GM12865 (cell line): ENCODE measurements at regions not wholly inside any gene's neighbourhood (a gene's known extent, or its start where the extent isn't known, plus 50 kb on each side); places are given as distances from the start of the nearest gene placed in this dataset.

Experiments used
- DNase-seq: peaks from one replicate; pipeline ENCODE4 v3.0.0; 2010; ENCODE audit warnings: low read depth
- H3K4me3 ChIP-seq: 2 replicates; pipeline ENCODE4 v1.5.1; 2011; ENCODE audit warnings: mild to moderate bottlenecking, low read depth, low read length, control low read depth
- CTCF ChIP-seq: IDR thresholded peaks from 2 replicates; pipeline ENCODE4 v1.5.1; 2011; ENCODE audit warnings: low read length, control low read depth, low read depth, inconsistent platforms; ENCODE audit not compliant: insufficient read depth; ENCODE audit errors: missing control alignments

GRCh38 chr12:84016956-84017355, 895.6 kb downstream of the SLC6A15 start:
- no peak for DNase-seq

GRCh38 chr12:83997423-83997822, 915.2 kb downstream of the SLC6A15 start:
- DNase-seq = no peak
- no peak for TF ChIP-seq CTCF
- no peak overlapping the region for H3K4me3 ChIP-seq

More at GRCh38 chr12:84016956-84017355, 895.6 kb downstream of the SLC6A15 start:
- H3K4me3 ChIP-seq = no peak overlapping the region
- TF ChIP-seq CTCF = no peak

- no peak for TF ChIP-seq CTCF
- DNase-seq = no peak
- H3K4me3 ChIP-seq = no peak overlapping the region
These were observed 915.9 kb downstream of the SLC6A15 start for GRCh38 chr12:83996671-83997070.

- TF ChIP-seq CTCF = no peak
- no peak overlapping the region for H3K4me3 ChIP-seq
- no peak for DNase-seq
These were observed 927.5 kb downstream of the SLC6A15 start for GRCh38 chr12:83985084-83985483.

GRCh38 chr12:83980398-83980797, 932.2 kb downstream of the SLC6A15 start:
- H3K4me3 ChIP-seq = no peak overlapping the region
- DNase-seq = no peak
- TF ChIP-seq CTCF = no peak

GRCh38 chr12:83979785-83980184, 932.8 kb downstream of the SLC6A15 start:
- no peak overlapping the region for H3K4me3 ChIP-seq
- no peak for TF ChIP-seq CTCF
- DNase-seq = no peak

- TF ChIP-seq CTCF = no peak
- DNase-seq = no peak
- H3K4me3 ChIP-seq = no peak overlapping the region
These were observed 940.8 kb downstream of the SLC6A15 start for GRCh38 chr12:83971781-83972180.
